BJ (cell line): ENCODE measurements at regions not wholly inside any gene's neighbourhood (a gene's known extent, or its start where the extent isn't known, plus 50 kb on each side); places are given as distances from the start of the nearest gene placed in this dataset.
"Not testable (repeated sequence)": the region's sequence is repeated elsewhere in the genome, so short reads cannot be mapped to it uniquely, and the experiment has no call there.

Experiments used
- CTCF ChIA-PET: fragments of 350-600 bp; formaldehyde crosslinking; extraction: SDS; loops from one replicate; lab custom pipeline; 2021; ENCODE audit warnings: antibody characterized with exemption, inconsistent platforms; lab: Yijun Ruan, JAX
- POLR2A ChIA-PET: fragments of 300-600 bp; sonication (Branson Sonifier 250); formaldehyde crosslinking; extraction: SDS; loops from one replicate; lab custom pipeline; 2021; ENCODE audit warnings: antibody characterized with exemption; lab: Charles Lee
- DNase-seq: peaks from one replicate; pipeline ENCODE4 v3.0.0-alpha.2; 2011; ENCODE audit warnings: low read depth
- H3K27me3 ChIP-seq: 2 replicates; pipeline ENCODE4 v1.6.0; 2011; ENCODE audit warnings: low read length; ENCODE audit not compliant: control insufficient read depth, insufficient read depth
- H3K36me3 ChIP-seq: 2 replicates; pipeline ENCODE4 v1.5.1; 2011; ENCODE audit warnings: low read length; ENCODE audit not compliant: control insufficient read depth, insufficient read depth
- H3K4me3 ChIP-seq: 2 replicates; pipeline ENCODE4 v1.5.1; 2011; ENCODE audit warnings: low read depth, mild to moderate bottlenecking, control low read depth, low read length
- CTCF ChIP-seq: IDR thresholded peaks from 2 replicates; pipeline ENCODE4 v1.5.1; 2011; ENCODE audit warnings: low read depth, mild to moderate bottlenecking, control low read depth, inconsistent platforms, low read length, moderate library complexity; ENCODE audit not compliant: insufficient read depth

- CTCF ChIA-PET: interaction anchor here (0.6 to 3.0 kb wide), 19 partner anchors 8 to 1728 kb away, joined by 3 to 21 read pairs (median 5); no protein-coding TSS in a partner anchor
- H3K27me3 ChIP-seq: no peaks in the 10 kb centered on the region
- TF ChIP-seq CTCF: peak; percentile 73
- POLR2A ChIA-PET: no interaction called here
- DNase-seq: no peak
- no peak overlapping the region for H3K4me3 ChIP-seq
- H3K36me3 ChIP-seq: no peaks in the 10 kb centered on the region
Measured at GRCh38 chr5:62779010-62779422, 200.4 kb downstream of the LRRC70 start.

DNA sequence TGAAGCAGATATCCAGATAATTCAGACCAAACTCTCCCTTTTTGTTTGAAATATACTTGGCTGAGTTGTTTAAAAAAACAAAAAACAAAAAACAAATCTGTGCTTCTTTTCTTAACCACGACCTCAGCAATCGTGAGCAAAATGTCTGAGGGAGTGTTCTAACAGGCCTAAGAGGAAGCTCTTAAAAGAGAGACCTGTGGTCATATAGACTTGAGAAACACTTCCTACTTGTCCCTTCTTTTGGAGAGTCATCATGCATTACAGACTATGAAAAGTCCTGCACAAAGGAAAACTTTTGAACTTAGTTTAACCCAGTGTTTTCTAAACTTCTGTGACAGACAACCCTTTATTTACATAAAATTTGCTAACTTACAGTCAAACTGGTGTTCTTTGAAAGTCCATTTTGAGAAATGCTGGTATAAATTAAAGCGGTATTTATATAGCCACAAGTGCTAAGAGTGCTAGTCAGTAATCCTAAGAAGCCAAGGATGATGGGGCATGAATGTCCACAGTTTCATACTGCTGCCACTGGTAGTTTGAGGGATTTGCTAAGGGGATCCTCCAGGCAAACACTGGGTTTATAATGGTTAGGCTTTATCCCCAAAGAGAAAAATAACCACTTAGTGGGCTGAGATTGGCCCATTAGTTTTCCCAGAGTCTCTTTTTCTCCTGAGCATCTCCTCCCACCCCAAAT is 199.8 kb downstream of the LRRC70 start:
- CTCF ChIA-PET: interaction anchor here (0.6 to 3.0 kb wide), 20 partner anchors 8 to 1727 kb away, joined by 3 to 21 read pairs (median 5); no protein-coding TSS in a partner anchor
- no peak for DNase-seq
- TF ChIP-seq CTCF: no peak

DNA sequence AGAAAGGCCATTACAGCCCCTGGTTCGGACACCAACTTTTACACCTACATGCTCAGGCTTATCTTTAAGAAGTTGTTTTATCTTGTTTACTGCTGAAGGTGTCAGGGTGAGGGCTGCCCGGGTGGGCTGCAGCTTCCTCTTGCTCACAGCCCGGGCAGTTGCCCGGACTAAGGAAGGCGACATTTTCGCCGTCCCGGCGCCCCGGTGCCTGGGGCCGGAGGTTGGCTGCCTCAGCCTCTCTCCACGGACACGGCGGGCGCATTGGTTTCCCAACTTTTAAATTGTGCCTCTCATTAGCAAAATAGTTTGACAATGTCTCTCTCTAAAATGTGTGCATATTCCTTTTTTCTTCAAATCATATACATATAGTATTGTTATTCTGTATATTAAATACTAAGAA is 198.5 kb downstream of the LRRC70 start:
- H3K4me3 ChIP-seq, DNase-seq, POLR2A ChIA-PET, H3K36me3 ChIP-seq, H3K27me3 ChIP-seq: not testable (repeated sequence)
- CTCF ChIA-PET: interaction anchor here (1.2 to 3.0 kb wide), 5 partner anchors 13 to 336 kb away, joined by 4 to 21 read pairs (median 12); no protein-coding TSS in a partner anchor

More for the DNA sequence above, 199.8 kb downstream of the LRRC70 start:
- H3K27me3 ChIP-seq: no peaks in the 10 kb centered on the region
- no peaks in the 10 kb centered on the region for H3K36me3 ChIP-seq
- no peak overlapping the region for H3K4me3 ChIP-seq
- POLR2A ChIA-PET: no interaction called here

DNA sequence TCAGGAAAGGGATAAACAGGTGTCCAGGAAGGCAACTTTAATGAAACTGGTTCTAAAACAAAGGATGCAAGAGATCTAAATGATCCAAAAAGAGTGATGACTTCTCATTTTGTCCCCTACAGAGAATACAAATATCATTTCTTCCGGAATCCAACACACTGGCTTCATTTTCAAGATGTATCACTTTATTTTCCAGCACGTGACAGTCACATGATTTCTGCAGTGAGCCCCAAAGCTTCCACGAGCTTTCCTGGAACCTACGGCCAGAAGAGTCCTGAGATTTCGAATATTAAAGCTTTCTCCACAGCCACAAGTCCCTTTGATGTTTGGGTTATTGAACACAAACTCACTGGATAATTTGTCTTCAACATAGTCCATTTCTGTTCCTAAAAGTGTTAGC is 198.0 kb downstream of the LRRC70 start:
- DNase-seq, H3K36me3 ChIP-seq, H3K27me3 ChIP-seq, H3K4me3 ChIP-seq, CTCF ChIA-PET, POLR2A ChIA-PET: not testable (repeated sequence)

- no peaks in the 10 kb centered on the region for H3K36me3 ChIP-seq
- DNase-seq: no peak
- TF ChIP-seq CTCF: no peak
- ChIA-PET CTCF (no interaction called here), POLR2A (no interaction called here)
- H3K27me3 ChIP-seq: no peaks in the 10 kb centered on the region
- no peak overlapping the region for H3K4me3 ChIP-seq
Measured at GRCh38 chr5:62773460-62773859, 194.8 kb downstream of the LRRC70 start.

GRCh38 chr5:62771341-62771740 is 192.7 kb downstream of the LRRC70 start:
- no peak for TF ChIP-seq CTCF
- no peaks in the 10 kb centered on the region for H3K36me3 ChIP-seq
- ChIA-PET POLR2A (no interaction called here), CTCF (interaction anchor here (1.1 kb wide), 1 partner anchor 7 kb away, joined by 5 read pairs; no protein-coding TSS in a partner anchor)
- DNase-seq: no peak
- no peaks in the 10 kb centered on the region for H3K27me3 ChIP-seq
- no peak overlapping the region for H3K4me3 ChIP-seq
